GM21825 (cell line): ENCODE measurements at regions not wholly inside any gene's neighbourhood (a gene's known extent, or its start where the extent isn't known, plus 50 kb on each side); places are given as distances from the start of the nearest gene placed in this dataset.

Experiments
- ATAC-seq: cut with Tn5 transposase; IDR thresholded peaks from one replicate; pipeline ENCODE4 v1.9.1; 2021; ENCODE audit warnings: mild to moderate bottlenecking, moderate library complexity; ENCODE audit not compliant: unreplicated experiment

DNA sequence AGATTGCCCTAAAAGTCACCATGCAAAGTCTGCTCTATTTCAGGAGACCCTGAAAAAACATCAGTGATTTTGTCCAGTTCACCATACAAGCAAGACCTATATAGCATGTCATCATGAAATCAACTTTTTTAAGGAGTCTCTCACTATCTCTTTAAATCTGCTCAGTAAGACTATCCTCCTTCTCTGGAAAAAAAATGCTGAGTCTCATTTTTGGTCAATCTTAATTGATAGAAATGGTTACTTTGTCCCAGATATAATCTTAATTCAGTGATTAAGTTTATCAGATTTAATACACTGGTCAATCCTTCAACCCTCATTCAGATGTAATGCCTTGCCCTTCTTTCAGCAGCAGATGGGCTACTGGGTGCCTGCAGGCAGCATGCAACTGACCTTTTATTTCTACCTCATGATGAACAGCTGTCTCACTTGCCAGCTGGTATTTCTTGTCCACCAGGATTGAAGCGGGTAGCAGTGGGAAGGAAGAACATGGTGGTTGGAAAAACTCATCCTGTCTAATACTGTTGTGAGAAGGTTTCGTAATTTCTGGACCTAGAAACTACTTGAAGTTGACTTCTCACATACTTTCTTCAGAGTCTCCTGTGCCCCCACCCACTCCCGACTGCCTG, 375.3 kb downstream of the DNAH5 start:
- ATAC-seq, result no peak

DNA sequence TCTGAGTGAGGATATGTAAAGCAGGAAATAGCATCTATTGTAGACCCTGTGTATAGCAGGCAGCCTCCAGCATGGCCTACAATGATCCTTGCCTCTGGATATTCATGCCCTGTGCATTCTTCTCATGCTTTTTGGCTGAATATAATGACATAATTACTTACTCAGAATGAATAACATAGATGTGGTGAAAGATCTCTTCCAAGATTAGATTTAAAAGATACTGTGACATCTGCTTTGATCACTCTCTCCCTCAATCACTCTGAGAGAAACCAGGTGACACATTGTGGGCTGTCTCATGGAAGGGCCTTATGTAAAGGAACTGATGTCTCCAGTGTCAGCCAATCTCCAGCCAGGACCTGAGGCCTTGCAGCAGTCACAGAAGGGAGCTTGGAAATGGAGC, 376.7 kb downstream of the DNAH5 start:
- ATAC-seq, result no peak

DNA sequence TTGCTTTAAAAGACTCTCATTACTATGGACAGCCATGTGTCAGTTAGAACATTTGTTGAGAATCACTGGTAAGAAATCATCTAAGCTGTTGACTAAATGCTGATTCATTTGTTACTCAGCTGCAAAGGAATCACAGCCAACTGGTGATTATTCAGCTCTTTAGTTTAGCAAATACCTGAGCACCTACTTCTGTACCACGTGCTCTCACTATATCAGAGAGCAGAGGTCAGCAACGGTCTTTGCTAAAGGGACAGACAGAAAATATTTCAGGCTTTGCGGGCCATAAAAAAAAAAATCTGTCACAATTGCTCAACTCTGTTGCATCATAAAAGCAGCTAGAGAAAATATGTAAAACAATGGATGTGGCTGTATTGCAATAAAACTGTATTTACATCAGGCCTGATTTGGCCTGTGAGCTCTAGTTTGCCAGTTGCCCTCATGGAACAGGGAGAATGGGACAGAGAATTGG, 377.6 kb downstream of the DNAH5 start:
- ATAC-seq, result no peak

DNA sequence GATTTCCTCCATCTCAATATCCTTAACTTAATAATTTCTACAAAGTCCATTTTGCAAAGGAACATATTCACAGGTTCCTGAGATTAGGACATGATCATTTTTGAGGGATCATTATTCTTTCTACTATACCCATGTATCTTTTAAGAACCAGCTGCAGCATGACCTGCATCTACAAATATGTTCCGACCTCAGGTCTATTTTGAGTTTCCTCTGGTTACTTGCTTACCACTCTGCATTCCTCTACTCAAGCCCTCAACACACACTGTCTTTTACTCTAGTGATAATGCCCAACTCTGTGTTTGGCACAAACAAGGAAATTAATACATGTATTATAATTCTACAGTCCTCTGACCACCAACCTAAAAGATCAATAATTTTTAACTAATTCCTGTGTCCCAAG, 386.1 kb downstream of the DNAH5 start:
- ATAC-seq, result no peak

DNA sequence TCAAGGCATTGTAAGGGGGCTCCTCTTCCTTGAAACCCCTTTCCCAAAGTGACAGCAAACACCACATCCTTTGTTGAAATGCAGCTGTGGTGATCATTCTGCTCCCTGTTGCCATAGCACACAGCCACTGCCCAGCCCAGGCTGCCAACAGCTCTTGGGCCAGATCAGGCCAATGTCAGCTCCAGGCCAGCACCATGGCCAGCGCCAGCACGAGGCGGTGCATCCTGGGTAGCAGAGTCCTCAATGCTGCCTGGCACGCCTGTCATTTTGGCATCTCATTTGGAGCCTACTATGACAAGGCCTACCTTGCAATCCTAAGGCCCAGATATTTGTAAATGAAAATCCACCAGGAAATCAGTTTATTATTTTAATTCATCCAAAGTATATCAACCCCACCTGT, 390.6 kb downstream of the DNAH5 start:
- ATAC-seq, result no peak

DNA sequence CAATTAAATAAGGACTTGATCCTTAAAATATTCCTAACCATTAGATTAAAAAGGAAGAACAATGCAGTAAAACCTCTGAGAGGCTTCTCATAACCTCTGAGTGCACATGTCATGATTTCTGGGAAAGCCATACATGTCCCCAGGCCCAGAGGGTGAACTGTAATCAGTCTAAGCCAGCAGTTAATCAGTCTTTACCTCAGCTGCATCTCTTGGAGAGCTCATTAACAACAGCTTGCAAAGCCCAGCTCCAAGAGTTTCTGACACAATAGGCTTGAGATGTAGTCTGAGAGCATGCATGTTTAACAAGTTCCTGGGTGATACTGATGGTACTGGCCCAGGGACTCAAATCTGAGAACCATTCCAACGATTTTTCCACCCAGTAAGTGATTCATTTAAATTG, 392.1 kb downstream of the DNAH5 start:
- ATAC-seq, result no peak

DNA sequence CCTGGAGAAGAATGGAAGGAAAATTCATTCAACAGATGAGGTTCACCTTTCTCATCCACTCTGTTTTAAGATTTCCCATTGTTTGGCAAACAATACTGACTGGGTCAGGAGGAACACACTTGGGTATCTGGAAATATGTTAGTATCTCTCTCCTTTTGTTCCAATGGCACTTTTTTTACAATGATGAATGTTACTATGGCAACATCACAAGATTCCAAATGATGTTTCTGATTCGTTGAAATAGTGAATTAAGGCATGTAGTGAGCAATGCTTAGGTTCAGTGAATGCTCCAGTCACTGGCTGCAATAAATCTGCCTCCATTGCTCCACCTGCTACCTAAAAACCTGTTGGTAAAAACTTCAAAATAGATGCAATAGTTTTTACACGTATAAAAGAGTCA, 392.8 kb downstream of the DNAH5 start:
- no peak for ATAC-seq

DNA sequence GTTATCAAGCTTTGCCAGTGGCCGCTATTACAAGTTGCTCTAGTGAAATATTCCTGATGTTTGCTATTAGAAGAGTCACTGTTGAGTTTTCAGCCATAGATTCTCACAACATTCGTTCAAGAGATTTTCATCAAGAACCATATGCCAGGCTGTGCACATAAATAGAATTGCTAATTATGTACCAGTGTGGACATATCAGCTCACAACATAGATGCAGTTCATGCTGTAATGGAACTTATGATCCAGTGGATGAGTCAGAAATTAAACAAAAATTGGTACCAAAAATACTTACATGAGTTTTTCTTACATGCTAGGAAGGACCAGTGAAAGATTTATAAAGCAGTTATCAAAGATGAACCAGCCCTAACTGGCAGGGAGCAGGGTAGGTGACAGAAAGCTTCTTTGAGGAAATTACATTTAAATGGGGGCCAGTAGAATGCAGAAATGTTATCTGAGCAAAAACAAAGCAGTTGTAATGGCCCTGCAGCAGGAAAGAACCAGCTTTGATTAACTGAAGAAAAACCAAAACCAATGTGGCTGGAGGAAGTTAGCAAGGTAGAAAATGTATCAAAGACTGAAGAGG, 404.2 kb downstream of the DNAH5 start:
- ATAC-seq, result no peak

DNA sequence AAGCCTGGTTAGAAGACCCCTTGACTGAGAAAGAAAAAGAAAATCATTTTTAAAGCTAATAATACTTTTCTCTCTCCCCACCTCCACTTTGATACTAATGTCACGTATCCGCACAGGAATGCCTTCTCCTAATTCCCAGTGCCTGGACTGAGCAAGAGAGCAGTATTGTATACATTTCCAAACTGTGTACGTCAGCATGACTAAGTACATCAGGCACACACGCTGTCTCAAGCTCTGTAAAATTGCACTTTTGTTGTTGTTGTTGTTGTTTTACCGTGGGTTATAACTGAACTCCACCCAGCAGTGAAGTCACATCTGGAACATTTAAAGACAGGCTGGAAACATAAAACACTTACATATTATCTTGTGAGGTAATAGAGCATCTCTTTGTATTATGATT, 407.6 kb downstream of the DNAH5 start:
- no peak for ATAC-seq

DNA sequence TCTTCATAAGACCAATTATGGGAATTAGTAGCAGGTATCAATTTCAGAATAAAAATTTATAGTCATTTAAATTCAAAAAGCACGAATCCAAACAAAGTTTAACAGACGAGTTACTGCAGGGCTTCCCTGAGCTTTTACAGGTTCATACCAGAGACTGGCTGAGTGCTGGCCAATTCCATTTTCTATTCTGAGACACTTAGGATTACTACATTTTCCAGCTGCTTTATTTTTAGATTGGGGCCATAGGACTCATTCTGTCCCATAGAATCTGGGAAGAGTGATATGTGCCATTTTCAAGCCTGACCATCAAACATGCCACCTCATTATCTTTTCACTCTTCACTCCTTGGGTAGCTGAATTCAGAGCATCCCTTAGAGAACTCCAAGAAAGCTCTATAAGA, 410.7 kb downstream of the DNAH5 start:
- no peak for ATAC-seq

DNA sequence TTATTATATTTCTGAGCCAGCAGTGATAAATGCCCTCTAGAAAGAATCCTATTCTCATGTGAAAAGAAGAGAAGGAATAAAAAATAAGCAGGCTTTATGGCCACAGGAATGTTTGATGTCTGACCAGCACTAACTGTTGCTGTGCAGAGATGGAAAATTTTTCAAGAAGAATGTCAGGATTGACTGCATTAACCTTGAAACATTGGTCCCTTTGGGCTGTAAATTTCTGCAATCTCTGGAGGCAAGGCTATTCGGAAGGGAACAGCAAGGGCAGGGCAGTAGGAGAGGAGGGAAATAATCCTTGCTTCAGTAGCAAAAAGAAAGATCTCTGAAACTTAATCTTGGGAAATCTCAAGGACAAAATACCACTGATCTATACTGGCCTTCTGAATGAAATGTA, 415.2 kb downstream of the DNAH5 start:
- ATAC-seq, result no peak

DNA sequence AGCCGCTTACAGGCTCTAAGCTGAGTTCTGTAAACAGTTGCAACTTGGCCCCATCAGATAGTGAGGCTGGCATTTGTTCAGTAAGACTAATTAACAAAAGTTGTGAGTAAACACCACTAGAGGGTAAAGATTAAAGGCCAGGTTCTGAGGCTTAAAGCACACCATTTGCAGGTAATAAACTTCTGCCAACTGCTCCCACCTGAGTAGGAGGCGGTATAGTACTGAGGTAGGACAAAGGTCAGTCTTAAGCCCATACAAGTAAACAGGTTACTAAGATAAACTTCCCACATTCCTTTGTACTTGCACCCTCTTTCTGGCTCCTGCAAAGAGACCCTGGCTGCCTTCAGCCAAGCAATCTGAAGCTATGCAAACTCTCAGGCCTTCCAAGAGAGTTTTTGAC, 419.6 kb downstream of the DNAH5 start:
- no peak for ATAC-seq

DNA sequence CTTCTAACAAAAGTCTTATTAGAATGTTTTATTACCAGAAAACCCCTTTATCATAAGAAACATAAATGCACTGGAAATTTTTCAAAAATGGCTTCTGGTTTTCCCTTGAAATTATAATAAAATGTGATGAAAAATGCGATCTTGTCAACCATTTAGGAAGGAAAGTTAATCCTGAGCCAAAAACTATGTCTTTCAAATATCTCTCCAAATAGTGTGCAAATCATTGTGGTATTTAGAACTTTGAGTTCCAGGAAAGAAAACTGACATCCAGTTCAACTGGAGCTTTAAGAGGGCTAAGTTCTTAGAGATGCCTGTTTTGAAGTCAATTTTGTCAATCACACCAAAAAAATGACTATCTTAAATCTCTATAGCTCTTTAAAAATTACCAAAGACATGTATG, 425.4 kb downstream of the DNAH5 start:
- no peak for ATAC-seq

DNA sequence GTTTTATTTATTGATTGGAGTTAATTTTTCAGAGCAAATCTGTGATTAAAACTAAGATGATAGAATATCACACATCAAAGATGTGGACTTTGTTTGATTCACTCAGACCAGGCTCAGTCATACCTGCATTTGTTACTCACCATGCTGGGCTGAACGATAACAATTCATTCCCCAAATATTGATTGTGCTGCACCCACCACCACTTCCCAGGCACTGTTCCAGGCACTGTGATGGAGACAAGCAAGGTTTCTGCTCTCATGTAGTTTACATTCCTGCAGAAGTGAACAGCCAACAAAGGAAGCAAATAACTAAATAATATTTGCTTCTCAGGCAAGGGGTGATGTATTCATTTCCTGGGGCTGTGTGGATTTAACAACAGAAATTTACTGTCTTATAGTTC, 428.3 kb downstream of the DNAH5 start:
- ATAC-seq, result no peak

DNA sequence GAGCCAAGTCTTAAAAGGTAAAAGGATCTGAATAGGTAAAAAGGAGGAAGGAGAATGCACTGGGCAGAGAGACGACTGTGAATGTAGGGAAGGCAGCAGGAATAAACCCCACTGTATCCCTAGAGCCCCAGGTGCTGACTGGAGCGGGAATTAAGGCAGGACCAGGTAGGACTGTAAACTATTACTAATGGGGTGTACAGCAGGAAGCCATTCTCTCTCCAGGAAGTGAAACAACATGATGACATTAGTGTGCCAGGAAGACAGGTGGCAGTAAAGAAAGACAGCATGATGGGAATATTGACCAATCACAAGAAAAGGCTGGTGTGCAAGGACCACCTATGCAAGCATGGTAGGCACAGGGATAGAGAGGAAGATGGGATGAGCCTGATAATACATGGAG, 433.0 kb downstream of the DNAH5 start:
- ATAC-seq, result no peak

DNA sequence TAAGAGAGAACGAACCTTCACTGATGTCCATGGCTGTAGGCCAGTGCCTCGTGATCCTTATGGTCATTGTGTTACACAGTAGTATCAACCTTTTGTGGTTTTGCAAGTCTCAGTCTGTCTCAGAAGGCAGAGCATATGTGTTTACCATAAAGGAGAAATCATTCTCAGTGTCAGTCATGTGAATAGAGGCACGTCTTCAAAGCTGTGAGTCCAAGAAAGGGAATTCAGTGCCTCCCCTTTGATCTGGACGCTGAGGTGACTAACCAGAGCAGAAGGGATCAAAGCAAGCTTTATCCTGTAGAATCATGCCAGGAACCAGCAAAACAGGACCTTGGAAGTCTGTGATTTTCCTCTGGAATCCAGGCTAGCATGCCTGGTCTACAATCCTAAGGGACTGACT, 433.9 kb downstream of the DNAH5 start:
- ATAC-seq, result no peak

DNA sequence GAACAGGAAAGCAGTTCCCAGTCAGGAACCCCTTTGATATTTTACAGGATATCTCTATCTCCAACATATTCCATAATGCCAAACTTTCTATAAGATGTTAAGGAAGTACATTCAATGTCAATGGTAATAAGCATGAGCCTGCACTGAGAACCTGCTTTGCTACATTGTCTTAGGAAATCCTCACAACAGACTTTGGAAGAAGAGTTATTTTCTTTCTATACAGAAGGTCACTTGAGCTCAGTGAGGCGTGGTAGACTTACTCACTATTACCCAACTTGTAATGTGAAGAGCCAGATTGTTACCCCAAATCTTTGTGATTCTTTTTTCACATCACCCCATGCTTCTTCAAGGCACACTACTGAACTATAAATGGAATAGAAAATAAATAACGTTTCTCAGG, 435.9 kb downstream of the DNAH5 start:
- ATAC-seq, result no peak

DNA sequence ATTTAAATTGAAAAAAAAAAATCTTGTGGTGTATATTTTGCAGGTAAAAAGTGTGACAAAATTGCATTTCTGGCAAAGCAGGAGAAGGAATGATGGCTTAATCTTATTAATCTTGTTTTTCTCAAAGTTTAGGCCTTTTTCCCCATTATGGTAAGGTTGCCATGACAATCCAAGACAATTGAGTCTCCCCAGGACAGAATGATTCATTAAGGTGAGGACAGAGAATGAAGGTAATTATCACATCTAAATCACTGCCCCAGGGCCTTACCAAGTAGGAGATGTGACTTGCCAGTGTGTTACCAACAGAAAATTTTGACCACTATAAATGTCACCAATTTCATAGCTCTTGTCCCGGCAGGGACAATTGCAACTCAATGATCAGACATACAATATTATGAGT, 439.2 kb downstream of the DNAH5 start:
- ATAC-seq, result no peak

DNA sequence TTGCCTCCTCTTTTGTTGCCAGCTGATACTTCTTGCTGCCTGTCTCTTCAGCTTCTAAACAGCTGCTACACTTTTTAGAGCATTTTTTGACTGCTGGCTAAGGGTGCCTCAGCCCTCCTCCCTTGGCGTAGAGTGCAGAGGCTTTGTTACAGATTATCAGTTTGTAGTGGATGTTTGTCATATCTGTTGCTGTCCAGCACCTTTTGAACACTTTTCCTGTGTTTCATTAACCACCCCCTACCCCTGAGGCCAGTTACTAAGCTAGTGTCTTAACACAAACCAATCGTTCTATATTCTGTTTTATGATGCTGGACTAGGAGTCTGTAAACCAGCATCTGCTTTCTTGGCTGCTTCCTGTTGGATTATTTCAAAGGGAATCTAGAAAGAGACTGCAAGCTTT, 441.5 kb downstream of the DNAH5 start:
- ATAC-seq, result no peak

DNA sequence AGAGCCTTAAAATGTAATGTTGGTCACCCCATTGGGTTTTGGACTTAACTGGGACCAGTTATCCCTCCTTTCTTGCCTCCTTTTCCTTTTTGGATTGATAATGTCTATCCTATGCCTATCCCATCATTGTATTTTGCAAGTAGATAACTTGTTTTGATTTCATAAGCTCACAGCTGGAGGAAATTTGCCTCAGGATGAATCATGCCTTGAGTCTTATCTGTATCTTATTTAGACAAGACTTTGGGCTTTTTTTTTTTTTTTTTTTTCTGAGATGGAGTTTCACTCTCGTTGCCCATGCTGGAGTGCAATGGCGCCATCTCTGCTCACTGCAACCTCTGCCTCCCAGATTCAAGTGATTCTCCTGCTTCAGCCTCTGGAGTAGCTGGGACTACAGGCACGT, 443.3 kb downstream of the DNAH5 start:
- no peak for ATAC-seq

DNA sequence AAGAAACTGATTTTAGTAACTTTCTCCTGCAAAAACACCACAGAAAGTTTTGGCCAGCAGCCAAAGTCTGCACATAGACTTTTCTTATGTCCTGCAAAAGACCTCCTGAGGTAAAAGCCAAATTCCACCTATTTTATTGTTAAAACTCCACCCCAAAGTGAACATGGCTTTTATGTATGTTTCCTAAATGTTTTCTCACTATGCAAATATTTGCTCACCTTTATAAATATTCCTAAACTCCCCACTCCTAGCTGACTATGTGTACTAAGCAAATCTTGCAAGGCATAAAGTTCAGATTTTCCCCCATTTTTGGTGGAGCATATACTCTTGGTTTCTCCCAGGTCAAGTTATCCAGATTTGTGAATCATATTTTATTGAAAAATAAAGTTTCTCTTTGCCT, 446.2 kb downstream of the DNAH5 start:
- ATAC-seq, result no peak

DNA sequence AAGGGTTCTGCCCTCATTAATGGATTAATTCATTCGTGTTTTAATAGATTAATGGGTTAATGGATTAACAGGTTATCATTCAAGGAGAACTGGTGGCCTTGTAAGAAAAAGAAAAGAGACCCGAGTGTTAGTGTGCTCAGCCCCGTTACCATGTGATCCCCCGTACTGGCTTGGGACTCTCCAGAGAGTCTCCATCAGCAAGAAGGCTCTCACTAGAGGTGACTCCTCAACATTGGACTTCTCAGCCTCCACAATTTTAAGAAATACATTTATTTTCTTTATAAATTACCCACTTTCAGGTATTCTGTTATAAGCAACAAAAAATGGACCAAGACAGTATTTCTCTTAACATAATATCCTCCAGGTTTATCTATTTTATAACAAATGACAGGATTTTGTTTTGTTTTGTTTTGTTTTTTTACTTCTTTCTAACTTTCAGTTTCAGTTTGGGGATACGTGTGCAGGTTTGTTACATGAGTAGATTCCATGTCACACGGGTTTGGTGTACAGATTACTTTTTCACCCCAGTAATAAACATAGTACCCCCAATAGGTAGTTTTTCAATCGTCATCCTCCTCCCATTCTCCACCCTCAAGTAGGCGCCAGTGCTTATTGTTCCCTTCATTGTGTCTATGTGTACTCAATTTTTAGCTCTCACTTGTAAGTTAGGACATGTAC, 456.1 kb downstream of the DNAH5 start:
- no peak for ATAC-seq

DNA sequence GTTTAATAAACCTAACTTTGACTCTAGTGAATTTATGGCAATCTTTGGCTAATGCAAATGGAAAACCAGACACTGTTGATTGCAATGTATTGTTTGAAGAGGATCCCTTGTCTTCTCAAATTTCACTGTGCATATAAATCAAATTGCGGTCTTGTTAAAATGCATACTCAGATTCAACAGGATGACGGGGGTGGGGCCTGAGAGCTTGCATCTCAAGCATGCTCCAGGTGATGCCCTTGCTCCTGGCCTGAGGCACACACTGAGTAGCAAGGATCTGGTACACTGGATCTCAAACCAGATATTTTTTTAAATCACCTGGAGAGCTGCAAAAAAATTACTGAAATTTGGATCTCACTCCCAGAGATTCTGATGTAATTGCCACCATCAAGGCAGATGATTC, 463.7 kb downstream of the DNAH5 start:
- ATAC-seq, result no peak
